ENCODE measurements at regions not wholly inside any gene's neighbourhood (a gene's known extent, or its start where the extent isn't known, plus 50 kb on each side); places are given as distances from the start of the nearest gene placed in this dataset.

- TF ChIP-seq MEF2A (IDR thresholded peaks at IDR 0.05; ENCODE audit: control insufficient read depth, low read depth, low read length) (no peak), NFATC3 (IDR thresholded peaks at IDR 0.05) (no peak), EP300 (IDR thresholded peaks at IDR 0.05; ENCODE audit: low read length) (no peak), SMARCE1 (IDR thresholded peaks at IDR 0.05) (no peak), STAT6 (CRISPR knock-in tag; IDR thresholded peaks at IDR 0.05) (no peak), TCF7 (IDR thresholded peaks at IDR 0.05; ENCODE audit: borderline replicate concordance) (no peak), SETDB1 (IDR thresholded peaks at IDR 0.05; ENCODE audit: low read length) (no peak)
Observed at GRCh38 chr1:238153939-238154338, 263.2 kb upstream of the ZP4 start.

Measured in K562 (cell line).